H1 (cell line): ENCODE measurements at regions not wholly inside any gene's neighbourhood (a gene's known extent, or its start where the extent isn't known, plus 50 kb on each side); places are given as distances from the start of the nearest gene placed in this dataset.

ENCODE experiments used
- BRCA1 ChIP-seq: IDR thresholded peaks from 2 replicates; pipeline ENCODE4 v1.6.1; 2012; ENCODE audit warnings: low read depth, low read length, improper control_type of control experiment
- GTF2F1 ChIP-seq: IDR thresholded peaks from 2 replicates; pipeline ENCODE4 v1.6.1; 2012; ENCODE audit warnings: low read depth, low read length, improper control_type of control experiment, borderline replicate concordance
- TAF7 ChIP-seq: optimal IDR thresholded peaks from 2 replicates; pipeline ENCODE3; 2011; ENCODE audit warnings: low read depth, mild to moderate bottlenecking, inconsistent platforms, low read length, moderate library complexity, borderline replicate concordance

DNA sequence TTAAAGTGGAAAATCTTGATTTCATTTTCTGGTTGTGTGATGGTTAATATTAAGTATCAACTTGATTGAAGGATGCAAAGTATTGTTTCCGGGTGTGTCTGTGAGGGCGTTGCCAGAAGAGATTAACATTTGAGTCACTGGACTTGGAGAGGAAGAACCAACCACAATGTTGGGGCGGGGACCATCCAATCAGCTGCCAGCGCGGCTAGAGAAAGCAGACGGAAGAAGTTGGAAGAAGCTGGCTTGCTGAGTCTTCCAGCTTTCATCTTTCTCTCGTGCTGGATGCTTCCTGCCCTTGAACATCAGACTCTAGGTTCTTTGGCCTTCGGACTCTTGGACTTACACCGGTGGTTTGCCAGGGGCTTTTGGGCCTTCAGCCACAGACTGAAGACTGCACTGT is 832.6 kb upstream of the TMPRSS15 start (continued):
- TF ChIP-seq BRCA1 (no peak), GTF2F1 (no peak), TAF7 (no peak)
- TF ChIP-seq, all 59 proteins: peak for 0
